Glomerular visceral epithelial cell (primary cell): ENCODE measurements at regions not wholly inside any gene's neighbourhood (a gene's known extent, or its start where the extent isn't known, plus 50 kb on each side); places are given as distances from the start of the nearest gene placed in this dataset.
A peak's percentile ranks its signal among the peaks of the same experiment; 100 is the strongest.
"Not testable (repeated sequence)": the region's sequence is repeated elsewhere in the genome, so short reads cannot be mapped to it uniquely, and the experiment has no call there.

Experiments
- DNase-seq: peaks from one replicate; pipeline ENCODE4 v3.0.0-alpha.2; 2016; ENCODE audit errors: extremely low spot score

DNA sequence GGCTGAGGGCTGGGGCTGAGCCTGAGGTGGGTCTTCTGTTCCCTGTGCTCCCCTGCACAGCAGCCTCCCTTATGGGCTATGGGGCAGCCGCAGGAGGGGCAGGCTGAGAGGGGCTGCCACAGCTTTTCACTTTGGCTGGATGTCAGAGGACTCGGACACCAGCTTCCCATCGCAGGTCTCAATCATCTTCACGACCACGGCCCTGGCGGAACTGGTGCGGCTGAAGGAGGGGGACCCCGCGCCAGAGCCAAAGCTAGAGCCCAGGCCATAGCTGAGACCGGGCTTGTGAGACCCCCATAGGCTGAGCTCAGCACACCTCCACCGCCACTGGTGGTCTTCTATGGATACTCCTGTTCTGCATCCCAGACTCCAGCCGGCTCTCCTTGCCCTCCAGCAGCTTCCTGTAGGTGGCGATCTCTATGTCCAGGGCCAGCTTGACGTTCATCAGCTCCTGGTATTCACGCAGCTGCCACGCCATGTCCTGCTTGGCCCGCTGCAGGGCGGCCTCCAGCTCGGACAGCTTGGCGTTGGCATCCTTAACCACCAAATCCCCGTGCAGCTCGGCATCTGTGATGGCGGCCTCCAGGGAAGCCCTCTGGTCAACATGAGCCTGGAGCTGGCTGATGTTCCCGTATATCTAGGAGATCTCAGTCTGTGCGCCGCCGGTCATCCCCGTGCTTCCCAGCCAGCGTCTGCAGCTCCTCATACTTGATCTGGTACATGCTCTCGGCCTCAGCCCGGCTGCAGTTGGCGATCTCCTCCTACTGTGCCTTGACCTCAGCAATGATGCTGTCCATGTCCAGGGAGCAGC lies 181.7 kb upstream of the SYNPR start:
- DNase-seq: no peak

DNA sequence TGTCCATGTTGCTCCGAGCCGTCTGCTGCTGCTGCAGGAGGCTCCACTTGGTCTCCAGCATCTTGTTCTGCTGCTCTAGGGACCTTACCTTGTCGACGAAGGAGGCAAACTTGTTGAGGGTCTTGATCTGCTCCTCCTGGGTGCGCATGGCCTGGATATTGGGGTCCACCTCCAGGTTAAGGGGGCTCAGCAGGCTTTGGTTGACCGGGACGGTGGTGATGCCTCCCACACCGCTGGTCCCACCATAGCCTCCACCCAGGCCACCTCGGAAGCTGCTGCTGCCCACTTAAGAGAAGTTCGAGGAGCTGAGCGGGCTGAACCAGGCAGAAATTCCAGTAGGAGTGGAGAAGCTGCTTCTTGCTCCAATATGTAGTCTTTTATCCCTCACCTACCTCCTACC lies 180.7 kb upstream of the SYNPR start:
- no peak for DNase-seq

DNA sequence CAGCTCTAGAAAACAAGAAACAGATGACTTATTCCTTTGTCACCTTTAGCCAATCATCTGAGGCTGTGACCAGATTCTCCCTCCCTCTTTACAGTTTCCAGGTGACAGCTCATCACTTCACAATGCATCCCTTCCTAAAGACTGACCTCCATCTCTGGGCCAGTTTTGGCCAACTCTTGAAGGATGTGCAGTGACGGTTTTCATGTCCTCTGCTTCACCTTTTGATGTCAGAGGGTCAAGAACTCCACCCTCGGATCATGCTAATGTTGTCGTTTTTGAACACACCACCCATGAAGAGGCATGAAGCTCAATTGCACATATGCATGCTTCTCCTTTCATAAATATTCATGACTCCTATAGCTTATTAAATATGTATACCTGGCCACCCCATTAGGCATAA lies 161.2 kb upstream of the SYNPR start:
- DNase-seq: no peak

- DNase-seq: no peak
Measured at GRCh38 chr3:63124090-63124489, 154.0 kb upstream of the SYNPR start.

- DNase-seq: no peak
Measured at GRCh38 chr3:63126530-63126929, 151.6 kb upstream of the SYNPR start.

DNA sequence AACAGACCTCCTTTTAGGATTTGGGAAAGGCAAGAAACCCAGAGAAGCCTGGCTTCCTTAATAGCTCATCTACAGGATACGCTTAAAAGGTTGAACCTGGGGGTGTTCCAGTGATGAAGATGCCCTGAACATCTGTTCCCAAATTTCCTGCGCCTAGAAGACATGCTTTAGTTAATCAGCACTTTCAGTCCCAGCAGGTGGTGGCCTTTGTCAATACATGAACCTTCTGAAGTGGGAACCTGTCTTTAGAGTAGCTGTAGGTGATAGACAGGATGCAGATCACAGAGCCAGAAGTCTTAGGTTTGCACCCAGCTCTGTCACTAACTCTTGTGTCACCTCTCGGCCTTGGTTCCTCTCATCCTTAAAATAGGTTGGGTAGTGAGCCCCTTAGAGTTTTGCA lies 149.7 kb upstream of the SYNPR start:
- DNase-seq: no peak

DNA sequence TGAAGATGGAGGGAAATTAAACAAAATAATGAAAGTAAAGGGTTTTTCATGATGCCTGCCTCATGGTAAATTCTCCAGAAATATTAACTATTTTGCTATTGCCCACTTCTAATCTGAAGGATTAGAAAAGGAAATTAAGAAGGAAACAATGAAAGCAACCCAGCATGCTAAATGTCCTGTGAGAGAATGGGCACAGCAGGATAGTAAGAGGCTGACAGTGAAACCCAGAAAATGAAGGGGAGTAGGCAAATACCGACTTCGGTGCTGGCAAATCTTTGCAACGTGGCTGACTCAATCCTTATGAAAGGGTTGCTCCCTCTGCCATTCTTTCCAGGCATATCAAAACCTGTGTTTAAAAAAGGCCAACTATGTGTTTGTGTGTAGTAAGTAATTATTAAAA lies 147.5 kb upstream of the SYNPR start:
- no peak for DNase-seq

GRCh38 chr3:63132461-63133250 lies 145.5 kb upstream of the SYNPR start:
- no peak for DNase-seq

GRCh38 chr3:63135367-63135766 lies 142.7 kb upstream of the SYNPR start:
- no peak for DNase-seq

GRCh38 chr3:63136249-63136648 lies 141.9 kb upstream of the SYNPR start:
- not testable (repeated sequence) for DNase-seq

- DNase-seq: no peak
Measured at GRCh38 chr3:63142681-63143080, 135.4 kb upstream of the SYNPR start.

DNA sequence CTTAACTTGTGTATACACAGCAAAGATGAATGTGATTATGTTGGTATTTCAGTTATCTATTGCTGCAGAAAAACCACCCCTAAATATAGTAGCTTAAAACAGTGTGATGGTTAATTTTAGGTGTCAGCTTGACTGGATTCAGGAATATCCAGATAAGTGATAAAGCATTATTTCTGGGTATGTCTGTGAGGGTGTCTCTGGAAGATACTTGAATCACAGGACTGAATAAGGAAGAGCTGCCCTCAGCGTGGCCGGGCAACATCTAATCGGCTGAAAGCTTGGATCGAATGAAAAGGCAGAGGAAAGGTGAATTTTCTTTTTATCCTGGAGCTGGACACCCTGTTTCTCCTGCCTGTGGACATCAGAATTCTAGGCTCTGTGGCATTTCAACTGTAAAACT lies 132.0 kb upstream of the SYNPR start:
- DNase-seq: no peak

GRCh38 chr3:63150880-63151279 lies 127.2 kb upstream of the SYNPR start:
- no peak for DNase-seq

- no peak for DNase-seq
Measured at GRCh38 chr3:63151897-63152296, 126.2 kb upstream of the SYNPR start.

DNA sequence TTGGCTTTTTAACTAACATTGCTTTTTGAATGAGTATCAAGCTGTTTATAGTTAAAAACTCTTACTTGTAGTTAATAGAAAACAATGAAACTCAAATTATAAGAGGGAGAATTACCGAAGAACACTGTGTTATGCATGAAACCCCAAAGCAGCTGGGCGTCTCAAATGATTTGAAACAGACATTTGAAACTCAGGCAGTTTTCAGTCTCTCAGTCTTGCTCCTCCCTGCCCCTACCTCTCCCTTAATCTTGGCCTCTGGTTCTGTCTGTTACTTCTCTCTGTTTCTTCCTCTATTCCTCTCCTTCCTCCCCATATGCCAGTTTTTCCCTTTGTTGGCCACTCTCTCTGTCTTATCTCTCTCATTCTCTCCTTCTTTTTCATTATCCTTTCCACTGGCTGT lies 118.3 kb upstream of the SYNPR start:
- DNase-seq: no peak

DNA sequence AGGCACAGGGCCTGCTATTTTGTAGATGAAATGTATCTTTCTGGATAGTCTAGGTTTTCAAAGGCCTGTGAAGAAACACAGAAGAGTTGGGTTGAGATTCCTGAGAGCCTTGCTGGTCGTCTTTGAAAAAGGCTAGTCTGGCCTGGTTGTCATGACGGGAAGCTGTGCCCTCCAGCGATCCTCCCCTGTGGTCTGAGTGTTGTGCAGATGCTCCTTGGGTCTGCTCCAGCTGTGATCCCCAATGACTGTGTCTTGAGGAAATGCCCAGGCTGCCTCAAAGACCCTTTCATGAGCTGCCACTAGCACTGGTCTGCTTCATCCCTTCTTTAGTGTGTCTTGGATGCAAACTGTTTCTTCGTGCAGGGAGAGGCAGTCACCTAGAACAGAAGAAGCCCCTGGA lies 111.0 kb upstream of the SYNPR start:
- DNase-seq: no peak

DNA sequence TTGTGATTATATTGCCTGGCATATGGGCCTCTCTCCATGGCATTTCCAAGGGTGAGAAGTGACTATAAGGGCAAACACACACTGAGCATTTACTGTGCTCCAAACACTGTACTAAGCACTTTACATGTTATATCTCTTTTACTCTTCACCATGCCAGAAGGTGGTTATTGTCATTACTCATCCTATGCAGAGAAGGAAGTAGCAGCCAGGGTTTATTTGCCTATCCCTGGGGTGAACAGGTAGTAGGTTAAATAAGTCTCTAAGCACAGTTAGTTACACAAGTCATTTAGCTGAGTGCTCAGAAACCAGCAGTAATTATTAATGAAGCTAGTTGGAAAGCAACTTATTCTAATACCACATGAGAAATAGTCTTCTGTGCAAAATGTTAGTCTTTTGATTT lies 109.9 kb upstream of the SYNPR start:
- DNase-seq: no peak

DNA sequence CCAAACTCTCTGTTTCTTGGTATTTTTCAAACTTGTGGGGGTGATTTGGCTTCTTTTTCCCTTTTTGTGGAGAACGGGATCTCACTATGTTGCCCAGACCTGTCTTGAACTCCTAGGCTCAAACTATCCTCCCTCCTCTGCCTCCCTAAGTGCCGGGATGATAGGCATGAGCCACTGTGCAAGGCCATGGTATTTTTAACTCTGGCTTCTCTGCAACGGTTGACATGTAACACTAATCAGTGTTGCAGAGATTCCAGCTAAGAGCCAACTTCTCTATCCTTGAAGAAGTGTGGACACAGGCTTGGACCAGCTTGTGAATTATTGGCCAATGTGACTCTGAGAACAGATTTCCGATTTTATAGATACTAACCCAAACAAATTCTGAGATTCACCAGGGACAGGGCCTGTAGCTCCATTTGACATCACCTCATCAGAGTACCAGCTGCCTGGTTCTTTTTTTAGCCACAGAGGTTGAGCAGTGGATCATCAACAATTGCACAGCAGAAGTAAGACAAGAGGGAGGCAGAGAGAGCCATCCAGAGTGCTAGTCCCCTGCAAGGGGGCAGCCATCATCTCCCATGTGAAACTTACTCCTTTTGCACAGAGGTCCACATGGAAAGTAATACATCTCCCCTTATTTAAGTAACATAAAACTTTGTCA lies 98.1 kb upstream of the SYNPR start:
- DNase-seq: no peak

- no peak for DNase-seq
Measured at GRCh38 chr3:63192248-63192647, 85.9 kb upstream of the SYNPR start.

GRCh38 chr3:63193647-63194046 lies 84.5 kb upstream of the SYNPR start:
- peak; percentile 2 for DNase-seq

- no peak for DNase-seq
Measured at GRCh38 chr3:63199606-63200005, 78.5 kb upstream of the SYNPR start.

GRCh38 chr3:63202529-63202928 lies 75.6 kb upstream of the SYNPR start:
- DNase-seq: no peak
